Activated CD4-positive, alpha-beta T cell treated with anti-CD3 and anti-CD28 coated beads, Interleukin-2, amount 50 U/mL, for 48 hours (primary cell): ENCODE measurements at regions not wholly inside any gene's neighbourhood (a gene's known extent, or its start where the extent isn't known, plus 50 kb on each side); places are given as distances from the start of the nearest gene placed in this dataset.

ENCODE experiments used
- DNase-seq, 2 experiments: peaks; one replicate each; pipeline ENCODE4 v3.0.0-alpha.2; 2020

- peak; percentile 51 to 58 for DNase-seq
Observed at GRCh38 chr16:6643080-6643686, 689.5 kb upstream of the RBFOX1 start.

- DNase-seq: no peak
Observed at GRCh38 chr16:6642271-6642670, 690.4 kb upstream of the RBFOX1 start.

- DNase-seq: no peak
Observed at GRCh38 chr16:6641091-6641490, 691.6 kb upstream of the RBFOX1 start.

- no peak for DNase-seq
Observed at GRCh38 chr16:6636457-6636856, 696.2 kb upstream of the RBFOX1 start.

- no peak for DNase-seq
Observed at GRCh38 chr16:6634151-6634550, 698.5 kb upstream of the RBFOX1 start.

GRCh38 chr16:6633456-6633855 is 699.2 kb upstream of the RBFOX1 start:
- DNase-seq: no peak

GRCh38 chr16:6629110-6629509 is 703.5 kb upstream of the RBFOX1 start:
- no peak for DNase-seq

- no peak for DNase-seq
Observed at GRCh38 chr16:6625606-6626005, 707.0 kb upstream of the RBFOX1 start.

- no peak for DNase-seq
Observed at GRCh38 chr16:6618874-6619273, 713.8 kb upstream of the RBFOX1 start.

- no peak for DNase-seq
Observed at GRCh38 chr16:6616746-6617145, 715.9 kb upstream of the RBFOX1 start.

GRCh38 chr16:6615636-6616035 is 717.0 kb upstream of the RBFOX1 start:
- DNase-seq: no peak

- no peak for DNase-seq
Observed at GRCh38 chr16:6611535-6611934, 721.1 kb upstream of the RBFOX1 start.

- no peak for DNase-seq
Observed at GRCh38 chr16:6605490-6605889, 727.2 kb upstream of the RBFOX1 start.

- no peak for DNase-seq
Observed at GRCh38 chr16:6603780-6604325, 728.8 kb upstream of the RBFOX1 start.

GRCh38 chr16:6602405-6602804 is 730.2 kb upstream of the RBFOX1 start:
- DNase-seq: no peak

GRCh38 chr16:6600167-6600566 is 732.5 kb upstream of the RBFOX1 start:
- DNase-seq: no peak

GRCh38 chr16:6593799-6594198 is 738.8 kb upstream of the RBFOX1 start:
- no peak for DNase-seq

GRCh38 chr16:6576606-6577005 is 756.0 kb upstream of the RBFOX1 start:
- DNase-seq: no peak

GRCh38 chr16:6576113-6576512 is 756.5 kb upstream of the RBFOX1 start:
- DNase-seq: no peak

GRCh38 chr16:6574146-6574545 is 758.5 kb upstream of the RBFOX1 start:
- no peak for DNase-seq

GRCh38 chr16:6573577-6573976 is 759.1 kb upstream of the RBFOX1 start:
- DNase-seq: no peak

- DNase-seq: no peak
Observed at GRCh38 chr16:6571044-6571443, 761.6 kb upstream of the RBFOX1 start.

GRCh38 chr16:6570530-6570929 is 762.1 kb upstream of the RBFOX1 start:
- DNase-seq: no peak

- DNase-seq: no peak
Observed at GRCh38 chr16:6562986-6563385, 769.7 kb upstream of the RBFOX1 start.
